ENCODE measurements at regions not wholly inside any gene's neighbourhood (a gene's known extent, or its start where the extent isn't known, plus 50 kb on each side); places are given as distances from the start of the nearest gene placed in this dataset.

GRCh38 chr13:63307228-63307627 lies 1891.6 kb upstream of the PCDH20 start:
- TF ChIP-seq EZH2 (IDR thresholded peaks at IDR 0.05) (no peak), POLR2AphosphoS5 (IDR thresholded peaks at IDR 0.05; ENCODE audit: borderline replicate concordance, low read depth, low read length) (no peak)
